Endodermal cell (in vitro differentiated cells): ENCODE measurements at regions not wholly inside any gene's neighbourhood (a gene's known extent, or its start where the extent isn't known, plus 50 kb on each side); places are given as distances from the start of the nearest gene placed in this dataset.
A peak's percentile ranks its signal among the peaks of the same experiment; 100 is the strongest.

ENCODE experiments used
- DNase-seq: peaks from one replicate; pipeline ENCODE4 v3.0.0-alpha.2; 2017
- H3K27ac ChIP-seq: 2 replicates; pipeline ENCODE4 v1.5.1; 2013; ENCODE audit warnings: mild to moderate bottlenecking, low read depth, low read length, moderate library complexity
- H3K27me3 ChIP-seq: 2 replicates; pipeline ENCODE4 v1.6.1; 2013; ENCODE audit warnings: mild to moderate bottlenecking, low read length, moderate library complexity; ENCODE audit not compliant: insufficient read depth, control insufficient read depth, poor library complexity, severe bottlenecking
- H3K36me3 ChIP-seq: 2 replicates; pipeline ENCODE4 v1.7.0; 2013; ENCODE audit warnings: mild to moderate bottlenecking, low read length, moderate library complexity; ENCODE audit not compliant: control insufficient read depth, insufficient read depth
- H3K4me1 ChIP-seq: one replicate; pipeline ENCODE4 v1.7.0; 2013; ENCODE audit warnings: low read length; ENCODE audit not compliant: control insufficient read depth, insufficient read depth
- H3K4me3 ChIP-seq: 2 replicates; pipeline ENCODE4 v1.5.1; 2013; ENCODE audit warnings: mild to moderate bottlenecking, low read length, moderate library complexity
- H3K9ac ChIP-seq: 2 replicates; pipeline ENCODE4 v1.6.1; 2013; ENCODE audit warnings: mild to moderate bottlenecking, low read length, moderate library complexity; ENCODE audit not compliant: poor library complexity, severe bottlenecking; ENCODE audit errors: extremely low read depth
- H3K9me3 ChIP-seq: 2 replicates; pipeline ENCODE4 v1.6.1; 2013; ENCODE audit warnings: mild to moderate bottlenecking, low read length, moderate library complexity; ENCODE audit not compliant: control insufficient read depth
- H3K27ac Mint-ChIP-seq: 2 replicates; pipeline ENCODE4 v1.8.0; 2020; ENCODE audit warnings: mixed read lengths
- H3K27me3 Mint-ChIP-seq: 2 replicates; pipeline ENCODE4 v1.8.0; 2021; ENCODE audit warnings: mild to moderate bottlenecking, mixed read lengths; ENCODE audit not compliant: insufficient read depth
- H3K36me3 Mint-ChIP-seq: 2 replicates; pipeline ENCODE4 v1.8.0; 2020; ENCODE audit warnings: low read depth, mixed read lengths
- H3K4me1 Mint-ChIP-seq: 2 replicates; pipeline ENCODE4 v1.8.0; 2020; ENCODE audit warnings: mixed read lengths
- H3K4me3 Mint-ChIP-seq: 2 replicates; pipeline ENCODE4 v1.8.0; 2020; ENCODE audit warnings: mild to moderate bottlenecking, moderate library complexity, mixed read lengths
- H3K9me3 Mint-ChIP-seq: 2 replicates; pipeline ENCODE4 v1.8.0; 2020; ENCODE audit warnings: mild to moderate bottlenecking, mixed read lengths
- WGBS, 2 experiments: methylation state at CpG; one replicate each; pipeline versions ENCODE4 v1.1.5 to v1.1.7; 2013; ENCODE audit warnings: missing lambda C conversion rate in 2 of 2, mixed read lengths in 1 of 2; ENCODE audit not compliant: insufficient coverage in 1 of 2, insufficient read length in 1 of 2; 5-methylcytosine and 5-hydroxymethylcytosine counted together
- TF ChIP-seq, protein P1 (sequence below): fragments of 200-600 bp; sonication (generic); conservative IDR thresholded peaks from 2 replicates; pipeline ENCODE4 v1.5.0; 2021; ENCODE audit warnings: antibody characterized with exemption, mild to moderate bottlenecking

DNA sequence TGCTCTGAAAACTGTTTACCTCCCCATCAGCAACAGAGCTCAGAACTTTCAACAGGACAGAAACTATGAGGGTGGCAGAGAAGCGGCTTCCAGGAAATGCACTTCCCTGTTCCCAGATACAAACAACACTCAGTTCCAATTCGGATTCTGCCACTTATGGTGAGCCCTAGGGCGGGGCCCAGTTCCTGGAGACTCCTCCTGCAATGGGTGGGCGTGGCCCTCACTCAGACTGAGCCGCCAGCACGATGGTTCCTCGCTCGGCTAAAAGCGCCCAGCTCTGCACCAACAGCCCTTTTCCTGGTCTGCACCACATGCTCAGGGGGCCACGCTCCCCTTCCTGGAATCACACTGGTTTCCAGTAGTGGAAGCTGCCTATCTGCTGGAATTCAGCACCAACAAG is 314.1 kb downstream of the CTTN start:
- no peak overlapping the region for H3K9ac ChIP-seq
- Mint-ChIP-seq H3K4me1 (peaks cover 16% of the 10 kb centered on the region), H3K27ac (no peak overlapping the region), H3K36me3 (no peaks in the 10 kb centered on the region), H3K9me3 (no peaks in the 10 kb centered on the region), H3K4me3 (no peak overlapping the region), H3K27me3 (no peaks in the 10 kb centered on the region)
- no peaks in the 10 kb centered on the region for H3K4me1 ChIP-seq
- no peak overlapping the region for H3K4me3 ChIP-seq
- TF ChIP-seq, protein P1, sequence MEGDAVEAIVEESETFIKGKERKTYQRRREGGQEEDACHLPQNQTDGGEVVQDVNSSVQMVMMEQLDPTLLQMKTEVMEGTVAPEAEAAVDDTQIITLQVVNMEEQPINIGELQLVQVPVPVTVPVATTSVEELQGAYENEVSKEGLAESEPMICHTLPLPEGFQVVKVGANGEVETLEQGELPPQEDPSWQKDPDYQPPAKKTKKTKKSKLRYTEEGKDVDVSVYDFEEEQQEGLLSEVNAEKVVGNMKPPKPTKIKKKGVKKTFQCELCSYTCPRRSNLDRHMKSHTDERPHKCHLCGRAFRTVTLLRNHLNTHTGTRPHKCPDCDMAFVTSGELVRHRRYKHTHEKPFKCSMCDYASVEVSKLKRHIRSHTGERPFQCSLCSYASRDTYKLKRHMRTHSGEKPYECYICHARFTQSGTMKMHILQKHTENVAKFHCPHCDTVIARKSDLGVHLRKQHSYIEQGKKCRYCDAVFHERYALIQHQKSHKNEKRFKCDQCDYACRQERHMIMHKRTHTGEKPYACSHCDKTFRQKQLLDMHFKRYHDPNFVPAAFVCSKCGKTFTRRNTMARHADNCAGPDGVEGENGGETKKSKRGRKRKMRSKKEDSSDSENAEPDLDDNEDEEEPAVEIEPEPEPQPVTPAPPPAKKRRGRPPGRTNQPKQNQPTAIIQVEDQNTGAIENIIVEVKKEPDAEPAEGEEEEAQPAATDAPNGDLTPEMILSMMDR: no peak
- 85 to 88% methylated on average over 4 to 10 of the region's 10 CpGs for WGBS, 2 experiments
- no peak for DNase-seq
- no peaks in the 10 kb centered on the region for H3K36me3 ChIP-seq
- H3K27me3 ChIP-seq: no peaks in the 10 kb centered on the region
- no peak overlapping the region for H3K27ac ChIP-seq
- no peaks in the 10 kb centered on the region for H3K9me3 ChIP-seq

DNA sequence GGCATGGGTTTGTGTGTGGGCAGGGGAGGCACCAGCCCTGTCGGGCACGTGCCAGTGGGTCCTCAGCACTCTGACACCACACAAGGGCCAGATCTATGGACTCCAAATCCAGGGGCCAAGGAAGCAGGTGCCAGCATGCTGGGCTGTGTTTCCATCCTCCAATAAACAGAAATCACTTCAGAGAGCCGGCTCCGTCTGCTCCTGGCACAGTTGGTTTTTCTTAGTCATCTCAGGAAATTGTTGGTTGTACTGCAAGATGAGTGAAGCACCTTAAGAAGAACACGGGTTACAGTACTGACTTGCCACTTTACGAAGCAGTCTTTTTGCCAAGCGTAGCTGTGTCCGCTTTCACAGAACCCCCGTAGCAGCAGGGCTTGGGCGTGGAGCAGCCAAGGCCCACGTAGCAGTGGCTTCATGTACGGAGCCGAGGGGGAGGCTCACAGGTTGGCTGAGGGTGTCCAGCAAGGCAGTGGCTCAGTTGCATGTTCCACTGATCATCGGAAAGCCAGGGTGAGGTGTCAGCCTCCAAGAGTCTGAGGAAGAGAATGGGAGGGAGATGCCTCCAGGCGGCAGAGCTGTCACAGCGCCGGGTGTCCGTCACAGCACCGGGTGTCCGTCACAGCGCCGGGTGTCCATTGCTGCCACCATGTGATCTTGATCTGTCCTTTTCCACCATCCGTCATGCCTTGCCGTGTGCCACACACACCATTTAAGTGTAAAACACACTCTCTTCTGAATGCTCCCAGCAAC is 314.9 kb downstream of the CTTN start:
- H3K36me3 Mint-ChIP-seq: no peaks in the 10 kb centered on the region
- TF ChIP-seq, protein P1: no peak
- DNase-seq: no peak
- WGBS, 2 experiments: 91 to 93% methylated on average over 16 to 24 of the region's 24 CpGs
- Histone ChIP-seq H3K36me3 (no peaks in the 10 kb centered on the region), H3K4me3 (no peak overlapping the region), H3K27me3 (no peaks in the 10 kb centered on the region), H3K9ac (no peak overlapping the region), H3K9me3 (no peaks in the 10 kb centered on the region), H3K27ac (no peak overlapping the region), H3K4me1 (no peaks in the 10 kb centered on the region)
- no peaks in the 10 kb centered on the region for H3K9me3 Mint-ChIP-seq
- peak overlapping the region; percentile 65 for H3K27ac Mint-ChIP-seq
- peaks cover 16% of the 10 kb centered on the region for H3K4me1 Mint-ChIP-seq
- no peaks in the 10 kb centered on the region for H3K27me3 Mint-ChIP-seq
- no peak overlapping the region for H3K4me3 Mint-ChIP-seq

DNA sequence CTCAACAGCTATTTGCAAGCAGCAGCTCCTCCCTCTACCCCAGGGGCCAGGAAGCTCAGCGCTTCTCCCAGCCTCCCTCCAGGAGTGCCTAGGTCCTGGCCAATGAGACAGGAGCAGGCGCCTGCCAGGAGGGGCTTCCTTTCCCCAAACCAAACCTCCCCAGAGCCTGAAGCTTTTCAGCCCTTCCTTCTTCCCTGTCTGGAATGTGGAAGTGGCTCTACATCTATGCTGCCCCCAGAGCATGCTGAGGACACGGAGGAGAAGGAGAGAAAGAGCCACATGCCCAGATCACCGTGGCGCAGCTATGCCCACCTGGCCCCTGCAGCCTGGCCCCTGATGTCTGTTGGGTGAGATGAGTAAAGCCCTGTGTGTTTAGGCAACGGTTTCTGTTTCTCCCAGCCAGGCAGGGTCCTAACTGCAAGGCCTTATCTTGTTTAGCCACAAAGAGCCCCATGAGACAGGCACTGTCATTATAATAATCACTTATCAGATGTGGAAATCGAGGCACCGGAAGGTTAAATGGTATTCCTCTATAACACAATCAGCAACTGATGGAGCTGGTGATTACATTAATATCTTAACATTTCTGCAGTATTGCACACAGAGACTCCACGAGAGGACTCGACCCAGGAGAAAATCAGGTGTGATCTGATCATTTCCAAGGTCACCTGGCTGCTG is 315.8 kb downstream of the CTTN start:
- no peaks in the 10 kb centered on the region for H3K4me1 ChIP-seq
- DNase-seq: peak; percentile 94

More for the DNA sequence above, 315.8 kb downstream of the CTTN start:
- no peaks in the 10 kb centered on the region for H3K9me3 Mint-ChIP-seq
- TF ChIP-seq, protein P1: no peak
- H3K4me1 Mint-ChIP-seq: peaks cover 19% of the 10 kb centered on the region
- no peak overlapping the region for H3K4me3 ChIP-seq
- H3K36me3 ChIP-seq: no peaks in the 10 kb centered on the region
- no peak overlapping the region for H3K27ac ChIP-seq
- no peaks in the 10 kb centered on the region for H3K9me3 ChIP-seq
- H3K4me3 Mint-ChIP-seq: no peak overlapping the region
- no peaks in the 10 kb centered on the region for H3K36me3 Mint-ChIP-seq
- peak overlapping the region; percentile 65 for H3K27ac Mint-ChIP-seq
- no peak overlapping the region for H3K9ac ChIP-seq
- H3K27me3 ChIP-seq: no peaks in the 10 kb centered on the region
- H3K27me3 Mint-ChIP-seq: no peaks in the 10 kb centered on the region
- 66 to 73% methylated on average over 8 to 10 of the region's 10 CpGs for WGBS, 2 experiments
